DND-41 (cell line): ENCODE measurements at regions not wholly inside any gene's neighbourhood (a gene's known extent, or its start where the extent isn't known, plus 50 kb on each side); places are given as distances from the start of the nearest gene placed in this dataset.

Experiments
- CTCF ChIP-seq: IDR thresholded peaks from 2 replicates; pipeline ENCODE4 v1.5.1; 2012; ENCODE audit warnings: borderline replicate concordance, low read length, moderate library complexity, mild to moderate bottlenecking; ENCODE audit not compliant: poor library complexity, severe bottlenecking; ENCODE audit errors: extremely low read depth
- EZH2 ChIP-seq: IDR thresholded peaks from 3 replicates; pipeline ENCODE4 v1.6.1; 2012; ENCODE audit warnings: borderline replicate concordance, low read depth, mild to moderate bottlenecking, moderate library complexity, low read length, inconsistent platforms; ENCODE audit not compliant: severe bottlenecking

DNA sequence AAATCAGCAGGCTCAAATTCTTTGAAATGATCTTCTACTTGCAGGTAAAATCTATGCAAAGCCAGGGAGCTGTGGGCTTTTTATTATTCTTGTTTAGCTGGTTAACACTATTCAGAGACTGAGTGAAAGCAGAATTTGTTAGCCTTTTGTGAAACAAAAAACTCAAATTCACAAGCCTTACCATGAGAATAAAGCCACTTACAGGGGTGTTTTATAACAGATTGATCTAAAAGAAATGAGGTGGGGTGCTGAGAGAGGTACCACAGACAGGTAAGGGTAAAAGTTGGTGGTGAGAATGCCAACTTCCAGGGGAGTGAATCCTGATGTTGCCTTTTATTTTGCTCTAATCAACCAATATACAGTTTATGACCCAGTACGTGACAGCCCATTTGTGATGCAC, 1585.6 kb downstream of the EFNA5 start:
- TF ChIP-seq CTCF (no peak), EZH2 (no peak)
